Stimulated activated CD8-positive, alpha-beta memory T cell treated with anti-CD3 and anti-CD28 coated beads, Interleukin-7, amount 100 ng/mL, for 1 hour (primary cell): ENCODE measurements at regions not wholly inside any gene's neighbourhood (a gene's known extent, or its start where the extent isn't known, plus 50 kb on each side); places are given as distances from the start of the nearest gene placed in this dataset.

ENCODE experiments used
- DNase-seq, 2 donors: peaks; one replicate each; pipeline ENCODE4 v3.0.0-alpha.2; 2020; ENCODE audit warnings: low read depth in 2 of 2

- no peak for DNase-seq
These were observed 356.0 kb downstream of the DUSP6 start for GRCh38 chr12:88996200-88996788.

GRCh38 chr12:88994971-88995370 is 357.3 kb downstream of the DUSP6 start:
- DNase-seq, result no peak

- DNase-seq, result no peak
These were observed 357.8 kb downstream of the DUSP6 start for GRCh38 chr12:88994537-88994936.

- DNase-seq, result no peak
These were observed 358.6 kb downstream of the DUSP6 start for GRCh38 chr12:88993651-88994050.

GRCh38 chr12:88986056-88986455 is 366.2 kb downstream of the DUSP6 start:
- DNase-seq, result no peak

- DNase-seq, result no peak
These were observed 366.7 kb downstream of the DUSP6 start for GRCh38 chr12:88985631-88986030.

- DNase-seq, result no peak
These were observed 367.3 kb downstream of the DUSP6 start for GRCh38 chr12:88985011-88985410.

- DNase-seq, result no peak
These were observed 369.6 kb downstream of the DUSP6 start for GRCh38 chr12:88982694-88983093.

GRCh38 chr12:88977115-88977514 is 375.2 kb downstream of the DUSP6 start:
- DNase-seq, result no peak

- no peak for DNase-seq
These were observed 378.3 kb downstream of the DUSP6 start for GRCh38 chr12:88973998-88974397.

- no peak for DNase-seq
These were observed 381.6 kb downstream of the DUSP6 start for GRCh38 chr12:88970740-88971139.

GRCh38 chr12:88969127-88969526 is 383.2 kb downstream of the DUSP6 start:
- no peak for DNase-seq

GRCh38 chr12:88960213-88960878 is 380.1 kb upstream of the KITLG start:
- DNase-seq, result no peak

- DNase-seq, result no peak
These were observed 378.7 kb upstream of the KITLG start for GRCh38 chr12:88958946-88959345.

GRCh38 chr12:88958153-88958552 is 377.9 kb upstream of the KITLG start:
- DNase-seq, result no peak

GRCh38 chr12:88957358-88957757 is 377.1 kb upstream of the KITLG start:
- no peak for DNase-seq

GRCh38 chr12:88955531-88955930 is 375.3 kb upstream of the KITLG start:
- DNase-seq, result no peak

- no peak for DNase-seq
These were observed 372.8 kb upstream of the KITLG start for GRCh38 chr12:88953029-88953586.

GRCh38 chr12:88952562-88952942 is 372.3 kb upstream of the KITLG start:
- no peak for DNase-seq

- no peak for DNase-seq
These were observed 371.7 kb upstream of the KITLG start for GRCh38 chr12:88951860-88952561.

GRCh38 chr12:88951177-88951576 is 370.9 kb upstream of the KITLG start:
- DNase-seq, result no peak

- no peak for DNase-seq
These were observed 367.3 kb upstream of the KITLG start for GRCh38 chr12:88947486-88948043.
